Cerebellar nuclear complex (tissue), 1 donor: ENCODE measurements at regions not wholly inside any gene's neighbourhood (a gene's known extent, or its start where the extent isn't known, plus 50 kb on each side); places are given as distances from the start of the nearest gene placed in this dataset.

Source experiments
- DNase-seq, 2 experiments: peaks; one replicate each; lab custom pipeline; 2025; lab: John Stamatoyannopoulos, UW

DNA sequence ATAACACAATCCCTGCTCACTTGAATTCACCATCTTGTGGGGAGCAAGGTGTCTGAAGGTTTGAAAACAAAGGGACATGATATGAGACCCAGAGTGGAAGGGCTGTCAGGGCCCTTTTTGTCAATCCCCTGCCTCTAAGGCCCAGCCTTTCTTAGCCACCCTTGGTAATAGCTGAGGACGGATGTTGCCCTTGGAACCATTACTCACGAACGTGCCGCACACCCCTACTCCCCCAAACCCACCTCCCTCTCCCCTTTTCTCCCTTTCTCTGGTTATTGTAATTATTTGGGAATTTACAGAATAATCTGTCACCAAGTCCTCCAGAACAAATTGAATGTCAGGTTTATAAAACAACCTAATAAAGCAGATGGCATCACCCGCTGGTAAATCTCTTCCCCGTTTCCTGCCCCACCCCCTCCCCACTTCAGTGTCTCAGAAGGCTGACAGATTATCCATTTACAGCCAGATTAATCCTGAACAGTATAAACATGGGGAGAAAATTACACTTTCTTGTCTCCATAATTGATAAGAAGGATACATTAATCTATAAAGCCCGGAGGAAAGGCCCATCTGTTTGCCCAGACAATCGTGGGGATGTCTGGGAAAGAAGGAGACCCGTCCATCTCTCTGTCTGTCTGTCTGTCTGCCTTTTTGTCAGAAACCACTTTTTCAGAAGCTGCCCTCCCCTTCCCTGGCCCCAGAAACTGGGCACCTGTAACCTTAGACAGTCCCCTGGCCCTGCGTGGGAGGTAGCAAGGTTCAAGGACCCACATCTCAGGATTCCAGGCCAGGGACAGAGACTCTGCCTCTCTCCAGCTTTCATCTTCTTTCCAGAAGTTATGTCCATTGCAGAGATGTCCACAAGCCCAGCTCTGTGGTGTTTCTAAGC is 60.6 kb upstream of the CD34 start:
- no peak for DNase-seq

DNA sequence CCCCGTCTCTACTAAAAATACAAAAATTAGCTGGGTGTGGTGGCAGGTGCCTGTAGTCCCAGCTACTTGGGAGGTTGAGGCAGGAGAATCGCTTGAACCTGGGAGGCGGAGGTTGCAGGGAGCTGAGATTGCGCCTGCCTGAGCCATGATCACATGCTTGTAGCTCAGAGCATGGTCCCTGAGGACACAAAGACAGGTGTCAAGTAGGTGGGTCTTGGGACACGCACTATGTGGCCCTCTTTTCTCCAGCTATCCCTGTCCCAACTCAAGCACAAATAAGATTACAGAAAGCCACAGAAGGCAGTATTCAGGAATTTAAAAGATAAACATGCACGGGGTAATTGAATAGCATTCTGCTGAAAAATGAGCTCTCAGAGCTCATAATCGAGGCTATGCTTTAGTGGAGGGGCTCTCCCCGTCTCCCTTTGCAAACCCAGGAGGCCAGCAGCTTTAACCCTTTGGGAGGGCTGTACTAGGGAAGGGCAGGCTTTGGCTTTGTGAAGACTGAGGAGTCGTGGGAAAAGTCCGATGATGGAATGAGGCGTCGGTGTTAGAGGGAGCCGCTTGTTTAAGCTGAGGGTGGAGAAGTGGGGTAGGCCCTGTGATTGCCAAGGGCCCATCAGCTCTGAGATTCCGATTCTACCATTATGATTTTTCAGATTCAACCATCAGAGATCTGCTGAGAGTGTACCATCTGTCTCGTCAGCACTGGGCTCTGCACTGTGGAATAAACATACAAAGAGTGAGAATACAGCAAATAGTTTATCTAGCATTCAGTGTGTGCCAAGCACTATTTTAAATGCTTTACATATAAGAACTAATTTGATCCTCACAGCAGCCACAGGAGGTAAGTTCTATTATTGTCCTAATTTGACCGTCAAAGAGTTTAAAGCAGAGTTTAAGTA is 59.7 kb upstream of the CD34 start:
- no peak for DNase-seq

DNA sequence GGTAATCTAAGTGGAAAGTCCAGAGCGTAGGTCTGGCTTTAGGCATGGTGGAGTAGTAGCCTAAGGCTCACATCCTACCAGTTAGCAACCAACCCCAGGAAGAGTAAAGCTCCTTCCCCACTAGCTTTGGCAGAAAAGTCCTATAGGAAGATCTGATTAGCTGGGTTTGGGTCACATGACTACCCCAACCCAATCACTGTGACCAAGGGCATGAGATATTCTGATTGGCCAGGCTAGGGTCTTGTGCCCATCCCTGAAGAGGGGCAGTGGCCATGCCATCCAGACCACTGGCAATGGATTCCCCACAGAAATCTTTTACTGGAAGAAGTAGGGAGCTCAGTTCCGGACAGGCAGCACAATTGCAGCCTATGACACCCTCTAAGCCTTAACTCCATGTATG is 58.6 kb upstream of the CD34 start:
- no peak for DNase-seq

DNA sequence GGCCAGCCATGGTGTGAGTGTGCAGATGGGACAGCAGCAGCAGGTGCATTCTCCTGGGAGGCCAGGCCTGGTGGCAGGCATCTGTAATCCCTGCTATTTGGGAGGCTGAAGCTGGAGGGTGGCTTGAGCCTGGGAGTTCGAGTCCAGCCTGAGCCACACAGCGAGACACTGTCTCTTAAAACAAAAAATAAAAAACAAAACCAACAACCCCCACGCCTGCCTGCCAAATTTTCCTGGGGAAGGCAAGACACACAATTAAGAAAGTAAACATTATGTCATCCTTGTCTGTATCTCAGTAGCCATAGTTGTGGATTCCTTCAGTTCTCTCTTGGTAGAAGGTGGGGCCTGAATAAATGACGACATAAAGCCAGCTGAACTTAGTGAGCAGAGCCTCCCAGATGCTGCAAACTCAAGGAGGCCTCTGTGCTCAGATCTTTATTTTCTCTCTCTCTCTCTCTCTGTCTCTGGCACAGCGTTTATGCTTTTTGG is 57.6 kb upstream of the CD34 start:
- DNase-seq, result no peak

DNA sequence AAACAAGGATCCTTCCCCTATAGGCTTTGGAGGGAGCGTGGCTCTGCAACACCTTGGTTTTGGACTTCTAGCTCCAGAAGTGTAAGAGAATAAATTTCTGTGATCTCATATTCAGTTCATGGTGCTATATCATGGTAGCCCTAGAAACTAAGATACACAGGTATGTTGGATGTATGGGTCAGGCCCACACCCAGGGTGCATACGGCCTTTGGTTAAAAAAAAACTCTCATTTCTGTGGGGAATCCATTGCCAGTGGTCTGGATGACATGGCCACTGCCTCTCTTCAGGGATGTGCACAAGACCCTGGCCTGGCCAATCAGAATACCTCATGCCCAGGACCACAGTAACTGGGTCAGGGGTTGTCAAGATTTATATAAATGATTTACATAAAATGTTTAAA is 56.8 kb upstream of the CD34 start:
- DNase-seq, result no peak

DNA sequence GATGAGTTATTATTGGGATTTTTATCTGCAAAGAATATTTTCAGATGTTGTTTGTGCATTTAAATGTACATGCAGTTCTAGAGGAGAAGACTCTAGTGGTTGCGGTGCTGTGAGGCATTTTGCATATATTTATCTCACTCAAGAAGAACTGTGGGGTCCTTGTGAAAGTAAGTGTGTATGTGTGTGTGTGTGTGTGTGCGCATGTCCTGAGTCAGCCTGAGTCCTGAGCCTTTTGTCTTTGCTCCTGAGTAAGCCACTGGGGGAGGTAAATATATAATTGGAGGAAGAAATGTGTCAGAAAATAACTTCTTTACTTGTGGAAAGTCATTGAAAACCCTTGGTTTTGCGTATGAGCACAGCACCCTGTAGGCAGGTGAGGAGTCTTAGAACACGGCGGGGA is 55.6 kb upstream of the CD34 start:
- DNase-seq, result no peak

DNA sequence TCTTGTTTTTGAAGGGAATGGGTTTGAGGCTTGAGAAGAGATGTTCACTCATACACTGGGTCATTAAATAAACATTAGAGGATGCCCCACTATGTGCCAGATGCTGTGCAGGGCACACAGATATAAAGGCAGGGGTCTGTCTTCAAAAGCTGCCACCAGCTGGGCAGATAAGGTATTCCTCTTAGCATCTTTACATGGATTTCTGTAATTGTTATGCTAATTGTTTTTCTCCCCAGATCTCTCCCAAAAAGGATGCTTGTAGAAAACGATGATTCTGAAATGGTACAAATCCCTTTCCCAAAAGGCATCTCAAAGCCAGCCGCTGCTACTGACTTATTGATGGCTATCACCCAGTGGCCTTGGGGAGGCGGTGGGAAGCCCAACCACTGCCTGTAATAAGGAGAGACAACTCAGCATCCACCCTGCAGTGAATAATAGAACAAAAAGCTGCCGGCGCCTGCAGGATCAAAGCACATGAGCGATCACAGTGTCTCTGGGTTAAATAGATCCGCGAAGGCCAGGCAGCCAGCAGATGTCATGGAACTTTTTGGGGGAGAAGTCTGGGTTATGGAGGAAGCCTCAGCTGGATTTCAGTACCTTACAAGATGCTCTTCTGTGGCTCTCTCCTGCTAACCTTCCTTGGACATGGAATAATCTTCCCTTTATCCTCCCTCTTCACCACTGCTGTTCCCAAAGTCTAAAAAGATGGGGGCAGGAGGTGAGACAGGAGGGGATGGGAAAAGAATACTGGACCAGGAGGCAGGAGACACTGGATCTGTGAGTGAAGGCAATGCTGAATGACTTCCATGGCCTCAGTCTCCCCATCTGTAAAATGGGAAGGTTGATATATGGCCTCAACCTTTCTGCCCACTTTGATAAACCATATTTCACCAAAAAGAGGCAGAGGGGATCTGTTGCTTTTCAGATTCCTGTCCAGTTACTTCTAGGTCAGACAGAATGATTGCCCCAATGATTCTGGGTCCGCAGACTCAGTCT is 54.8 kb upstream of the CD34 start:
- DNase-seq, result no peak

DNA sequence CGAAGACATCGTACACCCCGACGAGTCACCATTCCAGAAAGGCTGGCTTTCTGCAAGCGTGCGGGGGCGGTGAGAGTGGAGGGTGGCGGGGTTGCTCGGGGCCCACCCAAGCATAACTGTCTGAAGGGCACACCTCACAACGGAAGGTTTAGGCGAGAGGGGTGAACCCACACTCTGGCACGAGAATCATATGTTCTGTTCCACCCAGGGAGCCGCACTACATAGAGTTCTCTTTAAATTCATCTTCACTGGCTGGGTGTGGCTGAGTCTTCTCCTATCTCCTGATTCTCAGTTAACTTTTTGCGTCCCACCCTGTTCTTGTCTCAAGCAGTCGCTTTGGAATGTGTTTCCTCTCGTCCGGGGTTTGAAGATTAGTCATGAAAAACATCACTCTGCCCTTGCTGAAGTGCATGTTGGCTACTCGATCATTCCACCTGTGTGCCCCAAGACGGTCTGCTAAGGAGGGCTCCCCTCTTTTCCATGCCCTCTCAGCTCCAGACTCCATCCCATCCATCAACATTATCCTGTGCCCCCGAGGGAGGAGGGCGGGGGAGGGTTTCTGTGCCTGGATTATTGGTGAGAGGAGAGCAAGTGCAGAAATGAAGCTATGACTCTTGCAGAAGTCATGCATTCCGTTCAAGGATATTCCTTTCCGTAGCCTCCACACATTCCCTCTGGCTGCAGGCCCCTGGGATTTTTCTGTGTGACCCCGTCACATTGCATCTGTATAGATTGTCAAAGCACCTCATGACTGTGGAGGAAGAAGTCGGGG is 53.5 kb upstream of the CD34 start:
- no peak for DNase-seq

DNA sequence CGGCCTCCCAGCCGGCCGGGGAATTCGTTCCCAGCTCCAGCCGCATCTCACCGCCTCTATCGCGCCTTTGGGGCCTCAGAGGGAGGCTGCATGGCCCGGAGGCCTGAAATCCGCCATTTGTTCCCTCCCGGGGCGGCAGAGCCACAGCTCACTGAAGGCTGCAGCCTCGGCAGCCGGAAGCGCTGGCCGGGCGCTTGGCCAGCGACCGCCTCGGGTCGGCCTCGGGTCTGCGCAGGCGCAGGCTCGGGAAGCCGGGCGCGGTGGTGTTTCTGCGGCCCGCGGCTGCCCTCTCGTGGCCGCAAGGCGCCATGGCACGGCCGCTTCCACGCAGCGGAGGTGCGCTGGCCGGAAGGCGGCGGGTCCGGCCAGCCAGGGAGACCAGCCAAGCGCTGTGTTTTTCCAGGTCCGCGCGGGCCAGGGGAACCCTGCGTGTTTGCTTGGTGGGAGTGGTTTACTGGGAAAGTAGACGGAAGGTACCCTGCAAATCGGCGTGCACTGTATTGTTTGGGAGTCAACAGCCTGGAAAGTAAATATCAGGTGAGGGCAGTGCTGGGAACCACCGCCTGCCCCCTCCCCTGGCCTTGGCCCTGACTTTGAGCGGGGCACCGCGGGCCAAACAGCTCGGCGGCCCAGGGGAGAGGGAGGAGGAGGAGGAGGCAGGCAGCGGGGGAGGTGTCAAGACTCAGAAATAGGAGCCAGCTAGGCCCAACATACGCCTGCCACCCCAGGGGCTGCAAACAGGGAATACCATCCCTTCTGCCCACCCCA is 52.7 kb upstream of the CD34 start:
- peak; percentile 37 to 75 for DNase-seq

DNA sequence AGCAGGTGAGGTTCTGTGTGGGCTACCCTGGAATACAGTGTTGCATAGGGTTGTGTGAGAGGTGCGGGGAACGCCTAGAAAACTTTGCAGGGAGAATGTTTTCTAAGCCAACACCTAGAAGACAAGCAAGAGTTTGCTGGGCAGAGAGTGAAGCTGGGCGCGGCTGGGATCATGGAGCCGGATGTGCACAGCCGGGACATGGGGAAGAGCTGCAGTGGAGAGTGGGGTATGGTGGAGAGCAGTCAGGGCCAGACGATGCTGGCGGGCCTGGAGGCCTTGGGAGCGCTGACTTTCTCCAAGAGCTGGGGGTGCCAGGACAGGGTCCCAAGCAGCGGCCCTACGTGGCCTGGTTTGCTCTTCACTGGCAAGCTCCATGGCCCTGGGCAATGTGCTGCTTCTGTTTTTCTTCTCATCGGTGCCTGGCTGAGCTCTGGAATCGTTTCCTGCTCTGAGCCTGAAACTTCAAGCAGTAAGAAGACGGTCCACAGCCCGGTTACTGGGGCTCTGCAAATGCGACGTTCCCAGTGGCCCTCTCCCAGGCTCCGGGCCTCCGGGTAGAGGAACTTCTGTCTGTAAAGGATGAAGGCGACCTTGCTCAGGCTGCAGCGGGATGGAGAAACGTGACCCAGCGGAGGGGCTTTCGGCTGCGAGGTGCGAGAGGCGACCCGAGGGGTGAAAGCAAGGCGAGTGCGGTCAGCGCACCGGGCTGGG is 51.9 kb upstream of the CD34 start:
- DNase-seq, result peak in 1 of 2 experiments; percentile 11
